ENCODE measurements at regions not wholly inside any gene's neighbourhood (a gene's known extent, or its start where the extent isn't known, plus 50 kb on each side); places are given as distances from the start of the nearest gene placed in this dataset.
A peak's percentile ranks its signal among the peaks of the same experiment; 100 is the strongest.

- peak; percentile 88 for TF ChIP-seq CTCF (conservative IDR thresholded peaks at IDR 0.05)
- TF ChIP-seq ZFX (IDR thresholded peaks at IDR 0.05): no peak
Observed at GRCh38 chr15:81939604-81940440, 106.0 kb downstream of the MEX3B start.

Measured in C4-2B (cell line).